Small intestine (tissue), 7 donors: ENCODE measurements at regions not wholly inside any gene's neighbourhood (a gene's known extent, or its start where the extent isn't known, plus 50 kb on each side); places are given as distances from the start of the nearest gene placed in this dataset.
A peak's percentile ranks its signal among the peaks of the same experiment; 100 is the strongest.

Experiments
- DNase-seq, 2 donors: peaks; one replicate each; pipeline versions ENCODE4 v3.0.0 to v3.0.0-alpha.2; 2013
- FAIRE-seq: peaks from 2 replicates; lab custom pipeline; 2012; peaks lifted over from hg19 to GRCh38; lab: Jason Lieb, UNC
- H3K27ac ChIP-seq, 3 donors: one replicate each; pipeline ENCODE4 v1.5.1; 2013; ENCODE audit warnings: low read length in 2 of 3, mild to moderate bottlenecking in 2 of 3, control low read depth in 1 of 3, inconsistent platforms in 1 of 3, low read depth in 1 of 3, moderate library complexity in 1 of 3
- H3K27me3 ChIP-seq, 3 donors: one replicate each; pipeline ENCODE4 v1.6.1; 2013; ENCODE audit warnings: low read length in 3 of 3, inconsistent platforms in 1 of 3; ENCODE audit not compliant: control insufficient read depth in 3 of 3, insufficient read depth in 3 of 3
- H3K36me3 ChIP-seq, 3 donors: one replicate each; pipeline ENCODE4 v1.6.1; 2013; ENCODE audit warnings: low read length in 3 of 3, inconsistent platforms in 1 of 3, low read depth in 1 of 3, mild to moderate bottlenecking in 1 of 3, moderate library complexity in 1 of 3; ENCODE audit not compliant: control insufficient read depth in 3 of 3, insufficient read depth in 2 of 3
- H3K4me1 ChIP-seq, 3 donors: one replicate each; pipeline ENCODE4 v1.6.1; 2013; ENCODE audit warnings: low read length in 2 of 3, inconsistent platforms in 1 of 3, low read depth in 1 of 3, mild to moderate bottlenecking in 1 of 3, moderate library complexity in 1 of 3; ENCODE audit not compliant: control insufficient read depth in 3 of 3, insufficient read depth in 2 of 3
- H3K4me3 ChIP-seq, 3 donors: one replicate each; pipeline ENCODE4 v1.5.1; 2013; ENCODE audit warnings: low read length in 3 of 3, control low read depth in 1 of 3, inconsistent platforms in 1 of 3, low read depth in 1 of 3, mild to moderate bottlenecking in 1 of 3, moderate library complexity in 1 of 3
- H3K9me3 ChIP-seq, 2 donors: one replicate each; pipeline ENCODE4 v1.6.1; 2013; ENCODE audit warnings: low read depth in 1 of 2, low read length in 1 of 2; ENCODE audit not compliant: control insufficient read depth in 2 of 2, insufficient read depth in 1 of 2
- WGBS, 3 donors: extraction: QIAGEN DNeasy Blood & Tissue Kit; methylation state at CpG; one replicate each; pipeline ENCODE4 v1.1.7; 2013; 5-methylcytosine and 5-hydroxymethylcytosine counted together
- donor health status: healthy with polysubstance abuse.
- donor health status: control.
- donor health status: control.
- donor health status: Bipolar disorder and iron deficiency.
- donor health status: healthy.

- Histone ChIP-seq H3K36me3 (no peaks in the 10 kb centered on the region), H3K4me1 (peaks cover 0 to 3% (median 0%) of the 10 kb centered on the region in 3 donors), H3K4me3 (no peak overlapping the region), H3K9me3 (no peaks in the 10 kb centered on the region), H3K27me3 (no peaks in the 10 kb centered on the region), H3K27ac (no peak overlapping the region)
- FAIRE-seq (no peak), DNase-seq (no peak)
- WGBS, 3 donors, result 91 to 95% (median 94%) methylated on average over 1 of the region's 1 CpG
Observed at GRCh38 chr5:67496051-67496450, 299.5 kb upstream of the CD180 start.

- WGBS, 3 donors, result 74 to 88% (median 75%) methylated on average over 3 of the region's 3 CpGs
Observed at GRCh38 chr5:67495072-67495471, 298.5 kb upstream of the CD180 start.

GRCh38 chr5:67494186-67494855, 297.7 kb upstream of the CD180 start:
- no peak overlapping the region for H3K4me3 ChIP-seq
- no peak overlapping the region for H3K27ac ChIP-seq
- no peaks in the 10 kb centered on the region for H3K27me3 ChIP-seq
- FAIRE-seq (no peak), DNase-seq (no peak)
- H3K9me3 ChIP-seq, result no peaks in the 10 kb centered on the region
- H3K4me1 ChIP-seq, result peaks cover 0 to 3% (median 0%) of the 10 kb centered on the region in 3 donors
- 81 to 93% (median 91%) methylated on average over 14 of the region's 14 CpGs for WGBS, 3 donors
- no peaks in the 10 kb centered on the region for H3K36me3 ChIP-seq

More at GRCh38 chr5:67495072-67495471, 298.5 kb upstream of the CD180 start:
- DNase-seq (no peak), FAIRE-seq (no peak)
- Histone ChIP-seq H3K27ac (no peak overlapping the region), H3K9me3 (no peaks in the 10 kb centered on the region), H3K4me3 (no peak overlapping the region), H3K4me1 (peaks cover 0 to 3% (median 0%) of the 10 kb centered on the region in 3 donors), H3K36me3 (no peaks in the 10 kb centered on the region), H3K27me3 (no peaks in the 10 kb centered on the region)

GRCh38 chr5:67493676-67494075, 297.1 kb upstream of the CD180 start:
- peak; percentile 60 to 68 for DNase-seq
- WGBS, 3 donors, result 66 to 88% (median 80%) methylated on average over 2 of the region's 2 CpGs
- H3K9me3 ChIP-seq, result no peaks in the 10 kb centered on the region
- H3K4me1 ChIP-seq, result peaks cover 0 to 3% (median 0%) of the 10 kb centered on the region in 3 donors
- H3K4me3 ChIP-seq, result no peak overlapping the region
- no peaks in the 10 kb centered on the region for H3K36me3 ChIP-seq
- no peak overlapping the region for H3K27ac ChIP-seq
- no peak for FAIRE-seq
- H3K27me3 ChIP-seq, result no peaks in the 10 kb centered on the region

- 66 to 75% (median 68%) methylated on average over 8 of the region's 8 CpGs for WGBS, 3 donors
- H3K36me3 ChIP-seq, result no peaks in the 10 kb centered on the region
- no peak overlapping the region for H3K27ac ChIP-seq
- no peak overlapping the region for H3K4me3 ChIP-seq
- no peaks in the 10 kb centered on the region for H3K9me3 ChIP-seq
- no peaks in the 10 kb centered on the region for H3K27me3 ChIP-seq
- H3K4me1 ChIP-seq, result peaks cover 0 to 3% (median 0%) of the 10 kb centered on the region in 3 donors
- DNase-seq, result peak; percentile 25
- no peak for FAIRE-seq
Observed at GRCh38 chr5:67490543-67491321, 294.1 kb upstream of the CD180 start.

- Histone ChIP-seq H3K4me3 (no peak overlapping the region), H3K4me1 (no peaks in the 10 kb centered on the region), H3K27ac (no peak overlapping the region), H3K36me3 (no peaks in the 10 kb centered on the region), H3K9me3 (no peaks in the 10 kb centered on the region), H3K27me3 (no peaks in the 10 kb centered on the region)
- WGBS, 3 donors, result 73 to 93% (median 92%) methylated on average over 4 of the region's 4 CpGs
- DNase-seq (no peak), FAIRE-seq (no peak)
Observed at GRCh38 chr5:67488885-67489284, 292.3 kb upstream of the CD180 start.

GRCh38 chr5:67487862-67488261, 291.3 kb upstream of the CD180 start:
- no peaks in the 10 kb centered on the region for H3K4me1 ChIP-seq
- no peaks in the 10 kb centered on the region for H3K36me3 ChIP-seq
- WGBS, 3 donors, result 67 to 84% (median 77%) methylated on average over 4 of the region's 4 CpGs
- DNase-seq (no peak), FAIRE-seq (no peak)
- H3K27ac ChIP-seq, result no peak overlapping the region
- no peaks in the 10 kb centered on the region for H3K9me3 ChIP-seq
- H3K4me3 ChIP-seq, result no peak overlapping the region
- H3K27me3 ChIP-seq, result no peaks in the 10 kb centered on the region

- FAIRE-seq (no peak), DNase-seq (no peak)
- no peak overlapping the region for H3K27ac ChIP-seq
Observed at GRCh38 chr5:67483453-67484030, 286.9 kb upstream of the CD180 start.

More at GRCh38 chr5:67483453-67484030, 286.9 kb upstream of the CD180 start:
- Histone ChIP-seq H3K27me3 (no peaks in the 10 kb centered on the region), H3K4me1 (no peaks in the 10 kb centered on the region), H3K4me3 (no peak overlapping the region), H3K9me3 (no peaks in the 10 kb centered on the region), H3K36me3 (no peaks in the 10 kb centered on the region)
- 60 to 83% (median 77%) methylated on average over 2 of the region's 2 CpGs for WGBS, 3 donors
